Stimulated activated CD4-positive, alpha-beta T cell treated with anti-CD3 and anti-CD28 coated beads, Interleukin-2, amount 100 ng/mL, for 4 hours (primary cell): ENCODE measurements at regions not wholly inside any gene's neighbourhood (a gene's known extent, or its start where the extent isn't known, plus 50 kb on each side); places are given as distances from the start of the nearest gene placed in this dataset.

Experiments
- DNase-seq: peaks from one replicate; pipeline ENCODE4 v3.0.0-alpha.2; 2020; ENCODE audit warnings: low read depth

- no peak for DNase-seq
Observed at GRCh38 chr4:180407275-180407885, 1835.8 kb upstream of the TENM3 start.

- DNase-seq: no peak
Observed at GRCh38 chr4:180418819-180419531, 1824.2 kb upstream of the TENM3 start.

DNA sequence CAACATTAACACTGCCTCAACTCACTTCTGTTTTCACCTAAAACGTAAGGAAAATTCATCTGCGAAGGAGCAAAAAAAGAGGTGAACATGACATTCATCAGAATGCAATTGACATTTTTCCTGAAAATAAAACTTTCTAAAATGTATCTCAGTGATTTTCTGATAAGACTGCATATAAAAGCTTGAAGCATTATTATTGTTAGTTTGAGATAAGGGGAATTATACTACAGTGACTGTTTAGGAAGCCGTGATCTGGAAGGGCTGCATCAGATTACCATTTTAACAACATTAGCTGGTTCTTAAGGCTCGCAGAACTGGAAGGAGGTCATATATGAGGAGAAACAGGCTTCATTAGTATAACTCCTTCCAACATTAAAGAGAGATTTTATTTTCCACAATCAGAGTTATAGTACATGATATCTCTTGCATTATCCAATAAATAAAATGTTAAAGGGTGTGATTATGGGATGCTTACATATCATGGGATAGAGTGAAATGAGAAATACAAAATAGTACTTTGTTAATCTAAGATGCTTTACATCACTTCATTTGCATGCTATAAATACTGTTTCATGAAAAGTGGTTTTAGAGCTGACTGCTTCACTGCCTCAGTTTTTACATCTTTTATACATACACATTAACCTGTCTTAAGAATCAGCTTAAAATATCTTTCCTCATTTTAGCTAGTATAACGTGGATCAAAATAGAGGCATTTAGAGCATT lies 1820.1 kb upstream of the TENM3 start:
- DNase-seq: no peak

GRCh38 chr4:180423712-180424057 lies 1819.5 kb upstream of the TENM3 start:
- no peak for DNase-seq

- no peak for DNase-seq
Observed at GRCh38 chr4:180426938-180427337, 1816.3 kb upstream of the TENM3 start.

DNA sequence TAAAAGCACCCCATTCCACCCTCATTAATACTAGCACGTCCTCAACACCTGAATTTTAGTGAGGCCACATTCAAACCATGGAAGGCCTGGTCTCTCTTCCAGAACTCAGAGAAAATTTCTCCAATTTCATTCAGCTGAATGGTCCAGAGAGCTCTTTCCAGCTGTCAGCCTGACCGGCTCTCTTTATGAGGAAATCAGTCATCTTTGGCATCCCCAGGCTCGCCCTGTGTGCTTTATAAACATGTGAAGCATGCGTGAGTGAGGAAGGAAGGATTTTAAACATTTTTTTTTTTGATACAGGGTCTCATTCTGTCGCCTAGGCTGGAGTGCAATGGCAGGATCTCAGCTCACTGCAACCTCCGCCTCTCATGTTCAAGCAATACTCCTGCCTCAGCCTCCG lies 1812.9 kb upstream of the TENM3 start:
- DNase-seq: no peak

- no peak for DNase-seq
Observed at GRCh38 chr4:180434131-180434895, 1808.9 kb upstream of the TENM3 start.

DNA sequence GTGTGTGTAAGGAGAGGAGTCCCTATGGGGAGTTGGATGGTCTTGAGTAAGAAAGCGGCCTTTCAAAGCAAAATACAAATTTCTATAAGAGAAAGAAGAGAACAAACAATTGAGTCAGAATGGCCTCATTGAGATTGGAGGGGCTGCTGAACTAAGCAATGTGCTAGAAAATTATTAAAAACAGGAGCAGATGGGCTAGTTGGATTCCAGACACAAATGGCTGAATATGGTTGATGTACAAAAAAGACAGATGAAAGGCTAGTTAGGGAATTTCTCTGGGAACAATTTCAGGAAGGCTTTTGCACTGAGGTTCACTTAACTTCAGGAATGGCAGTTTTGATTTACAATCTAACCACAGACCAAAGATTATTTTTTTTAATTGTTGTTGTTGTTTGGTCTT lies 1806.8 kb upstream of the TENM3 start:
- no peak for DNase-seq

GRCh38 chr4:180437601-180438000 lies 1805.6 kb upstream of the TENM3 start:
- DNase-seq: no peak

- no peak for DNase-seq
Observed at GRCh38 chr4:180448306-180448705, 1794.9 kb upstream of the TENM3 start.

DNA sequence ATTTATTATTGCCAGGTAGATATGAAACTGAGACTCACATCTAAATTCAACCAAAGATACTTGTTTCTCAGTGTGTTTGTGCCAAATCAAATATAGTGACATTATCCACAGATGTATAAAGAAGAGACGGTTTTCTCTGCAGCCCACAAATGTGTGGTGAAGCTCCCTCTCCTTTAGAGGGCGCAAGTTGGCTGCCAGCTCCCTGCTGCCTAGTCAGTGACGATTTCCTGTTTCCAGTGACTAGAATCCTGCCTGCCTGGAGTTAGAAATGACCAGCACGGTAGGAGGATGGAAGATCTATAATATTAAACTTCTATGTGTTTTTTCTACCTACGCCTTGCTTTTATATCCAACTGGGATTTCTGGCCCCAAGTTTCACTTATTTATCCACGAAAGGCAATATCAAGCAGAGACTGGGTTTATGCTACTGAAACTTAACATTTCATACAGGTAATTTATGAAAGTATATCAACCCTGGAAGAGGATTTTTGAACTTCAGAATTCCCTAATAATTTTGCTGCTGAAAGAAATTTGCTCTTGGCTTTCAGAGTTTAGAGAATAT lies 1793.7 kb upstream of the TENM3 start:
- no peak for DNase-seq

- DNase-seq: no peak
Observed at GRCh38 chr4:180455226-180455625, 1788.0 kb upstream of the TENM3 start.

GRCh38 chr4:180456928-180457327 lies 1786.3 kb upstream of the TENM3 start:
- no peak for DNase-seq

DNA sequence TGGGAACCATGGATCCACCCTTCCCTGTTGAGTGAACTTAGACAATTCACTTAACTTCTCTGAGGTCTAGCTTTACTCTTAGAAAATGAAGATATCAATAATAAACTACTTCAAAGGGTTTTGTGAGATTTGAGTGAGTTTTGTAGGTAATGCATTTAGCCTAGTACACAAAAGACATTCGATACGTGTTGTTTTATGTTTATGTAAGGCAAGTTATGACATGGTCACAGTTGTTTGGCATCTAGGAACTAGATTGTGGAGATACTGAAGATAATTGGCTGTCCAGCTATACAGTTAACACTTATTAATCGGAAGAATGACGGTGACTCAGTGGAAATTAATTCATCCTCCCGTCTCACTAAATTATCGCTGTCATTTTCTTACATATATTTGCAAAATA lies 1781.1 kb upstream of the TENM3 start:
- no peak for DNase-seq

- DNase-seq: no peak
Observed at GRCh38 chr4:180465364-180465763, 1777.8 kb upstream of the TENM3 start.

DNA sequence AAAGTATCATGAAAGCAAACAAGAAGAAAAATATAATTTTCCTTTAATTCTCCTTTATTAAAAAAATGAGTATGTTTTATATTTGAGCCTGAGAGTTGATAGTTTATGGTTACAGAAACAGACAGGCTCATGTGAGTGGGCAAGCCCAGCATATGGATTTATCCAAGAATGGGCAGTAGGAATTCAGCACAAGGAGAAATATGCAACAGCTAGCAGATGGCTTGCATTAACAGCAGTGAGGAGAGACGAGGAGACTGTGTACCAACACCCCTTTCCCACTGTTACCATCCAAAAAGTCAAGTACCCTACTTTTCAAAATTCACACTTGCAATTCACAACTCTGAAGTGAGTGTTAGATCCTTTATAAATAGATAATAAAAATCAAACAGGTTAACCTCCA lies 1760.2 kb upstream of the TENM3 start:
- DNase-seq: no peak

- no peak for DNase-seq
Observed at GRCh38 chr4:180485407-180485806, 1757.8 kb upstream of the TENM3 start.

GRCh38 chr4:180486342-180486741 lies 1756.9 kb upstream of the TENM3 start:
- DNase-seq: no peak

DNA sequence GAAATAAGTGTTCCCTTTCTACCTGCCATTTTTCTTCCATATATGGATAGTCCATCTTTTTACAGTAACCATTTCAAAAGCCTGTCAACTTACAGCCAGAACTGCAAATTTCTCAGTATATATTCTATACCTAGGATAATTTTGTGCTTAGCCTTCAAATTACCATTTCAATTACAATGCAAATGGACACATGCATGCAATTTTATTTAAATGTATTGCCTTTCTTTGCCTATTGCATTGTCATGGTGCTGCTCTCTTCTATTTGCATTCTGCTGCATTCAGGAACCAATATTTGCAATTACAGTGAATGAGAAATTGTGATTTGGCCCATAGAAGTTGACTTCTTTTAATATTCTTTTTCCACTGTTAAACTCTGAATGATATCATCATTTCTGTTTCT lies 1753.4 kb upstream of the TENM3 start:
- no peak for DNase-seq

GRCh38 chr4:180491210-180491609 lies 1752.0 kb upstream of the TENM3 start:
- no peak for DNase-seq

DNA sequence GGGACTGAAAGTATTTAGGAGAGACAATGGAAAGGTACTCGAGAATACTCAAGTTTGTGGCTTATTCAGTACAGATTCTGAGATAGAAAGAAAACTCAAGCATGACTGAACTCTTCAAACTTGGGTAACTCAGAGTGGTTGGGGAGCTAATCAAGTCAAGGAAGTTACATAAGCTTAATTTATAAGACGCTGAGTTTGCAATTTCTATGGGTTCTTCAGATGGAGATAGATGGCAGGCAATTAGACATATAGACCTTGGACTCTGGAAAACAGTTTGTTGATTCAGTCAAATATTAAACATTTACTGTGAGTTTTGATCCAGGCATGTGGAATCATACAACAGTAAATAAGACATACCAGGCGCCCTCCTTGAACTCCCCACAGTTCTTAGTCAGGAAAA lies 1749.9 kb upstream of the TENM3 start:
- DNase-seq: no peak

- no peak for DNase-seq
Observed at GRCh38 chr4:180500154-180500553, 1743.0 kb upstream of the TENM3 start.
